GM18505 (cell line): ENCODE measurements at regions not wholly inside any gene's neighbourhood (a gene's known extent, or its start where the extent isn't known, plus 50 kb on each side); places are given as distances from the start of the nearest gene placed in this dataset.

ENCODE experiments used
- ATAC-seq: cut with Tn5 transposase; IDR thresholded peaks from one replicate; pipeline ENCODE4 v1.9.1; 2021; ENCODE audit not compliant: unreplicated experiment
- POLR2A ChIP-seq: IDR thresholded peaks from 4 replicates; pipeline ENCODE4 v1.6.1; 2011; ENCODE audit warnings: borderline replicate concordance; ENCODE audit not compliant: insufficient read depth, insufficient read length; ENCODE audit errors: extremely low read depth

DNA sequence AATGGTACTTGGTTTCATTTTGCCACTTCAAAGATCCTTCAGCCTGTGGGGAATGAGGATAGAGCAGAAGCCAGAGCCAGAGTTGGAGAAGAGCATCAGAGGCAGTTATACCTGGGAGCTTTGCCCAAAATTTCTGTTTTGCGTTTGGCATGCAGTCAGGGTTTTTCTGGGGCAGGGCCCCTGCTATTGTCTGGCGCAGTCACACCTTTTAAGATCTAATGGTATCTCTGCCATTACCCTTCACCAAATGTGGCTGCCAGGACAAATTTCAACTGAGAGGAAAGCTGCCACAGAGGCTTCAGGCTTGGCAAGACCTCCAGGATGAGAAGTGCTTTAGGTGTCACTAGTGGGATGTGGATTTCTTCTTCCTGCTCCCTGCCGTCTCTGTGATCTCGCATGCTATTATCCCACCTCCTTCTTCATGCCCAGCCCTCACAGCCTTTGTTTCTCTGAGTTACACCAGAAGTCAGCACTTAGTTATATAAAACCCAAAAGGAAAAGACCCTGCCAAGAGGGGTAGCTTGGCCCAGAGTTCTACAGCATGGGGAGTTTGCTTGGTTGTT, 357.0 kb downstream of the TLE4 start:
- no peak for ATAC-seq
- TF ChIP-seq POLR2A = no peak

- no peak for TF ChIP-seq POLR2A
- no peak for ATAC-seq
Observed at GRCh38 chr9:79925326-79925725, 353.6 kb downstream of the TLE4 start.

GRCh38 chr9:79924836-79925235, 353.1 kb downstream of the TLE4 start:
- no peak for ATAC-seq
- no peak for TF ChIP-seq POLR2A

GRCh38 chr9:79917421-79917820, 345.7 kb downstream of the TLE4 start:
- no peak for TF ChIP-seq POLR2A

DNA sequence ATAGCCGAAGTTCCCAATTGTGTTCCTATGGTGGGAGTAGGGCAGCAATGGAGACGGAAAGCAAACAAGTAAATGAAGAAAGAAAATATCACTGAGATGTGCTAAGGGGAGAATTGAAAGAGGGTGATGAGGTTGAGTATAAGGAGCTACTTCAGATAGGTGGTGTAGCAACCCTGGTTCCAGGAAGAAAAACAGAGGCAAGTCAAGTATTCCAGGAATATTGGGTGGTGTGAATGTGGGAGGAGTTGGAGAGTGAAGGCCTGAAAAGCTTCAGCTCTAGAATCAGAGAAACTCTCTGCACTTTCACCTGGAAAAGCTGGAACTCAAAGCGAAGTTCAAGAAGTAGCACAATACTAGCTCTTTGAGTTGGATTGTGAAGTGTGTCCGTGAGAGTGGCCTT, 342.1 kb downstream of the TLE4 start:
- TF ChIP-seq POLR2A = no peak
- ATAC-seq = no peak

More at GRCh38 chr9:79917421-79917820, 345.7 kb downstream of the TLE4 start:
- ATAC-seq = no peak

GRCh38 chr9:79912318-79913070, 340.7 kb downstream of the TLE4 start:
- no peak for ATAC-seq
- no peak for TF ChIP-seq POLR2A

DNA sequence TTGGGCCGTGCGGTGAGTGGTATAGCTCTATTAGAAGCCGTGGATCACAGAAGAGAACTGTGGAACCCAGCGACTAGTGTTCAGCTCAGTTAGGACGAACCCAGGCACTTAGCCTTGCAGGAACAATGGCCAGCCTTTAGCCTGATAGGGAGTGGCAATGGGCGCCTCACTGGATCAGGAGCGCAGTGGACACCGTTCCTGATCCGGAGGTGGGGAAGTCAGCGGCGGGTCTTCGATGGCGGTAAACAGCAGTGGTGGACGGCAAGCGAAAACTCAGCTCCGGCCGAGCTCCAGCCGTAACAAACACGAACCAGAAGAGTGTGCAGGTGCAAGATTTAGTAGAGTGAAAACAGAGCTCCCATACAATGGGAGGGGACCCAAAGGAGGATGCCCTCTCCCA, 340.0 kb downstream of the TLE4 start:
- ATAC-seq = no peak
- TF ChIP-seq POLR2A = no peak

- ATAC-seq = no peak
- no peak for TF ChIP-seq POLR2A
Observed at GRCh38 chr9:79902825-79903600, 331.2 kb downstream of the TLE4 start.

- no peak for ATAC-seq
Observed at GRCh38 chr9:79900754-79901153, 329.0 kb downstream of the TLE4 start.

GRCh38 chr9:79896390-79896980, 324.7 kb downstream of the TLE4 start:
- TF ChIP-seq POLR2A = no peak
- no peak for ATAC-seq

More at GRCh38 chr9:79900754-79901153, 329.0 kb downstream of the TLE4 start:
- no peak for TF ChIP-seq POLR2A

DNA sequence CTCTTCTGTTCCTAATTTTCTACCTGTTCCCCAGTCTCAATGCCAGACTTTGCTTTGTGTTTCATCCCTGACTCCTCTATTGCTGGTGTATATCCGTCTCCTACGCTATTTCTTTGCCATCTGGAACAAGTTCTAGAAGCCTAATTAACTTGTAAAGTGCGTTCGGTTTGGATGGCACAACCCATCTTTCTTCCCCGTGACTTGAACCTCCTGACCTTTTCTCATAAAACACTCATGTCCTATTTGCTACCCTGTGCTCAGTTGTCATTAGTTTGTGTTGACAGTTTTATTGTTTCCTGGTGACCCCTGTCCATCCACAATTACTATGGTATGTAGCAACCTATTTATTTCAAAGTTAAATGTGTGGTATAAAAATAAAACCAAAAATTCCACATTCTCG, 323.5 kb downstream of the TLE4 start:
- ATAC-seq = no peak
- TF ChIP-seq POLR2A = no peak

- ATAC-seq = no peak
- no peak for TF ChIP-seq POLR2A
Observed at GRCh38 chr9:79889369-79889768, 317.6 kb downstream of the TLE4 start.

GRCh38 chr9:79885093-79885857, 313.5 kb downstream of the TLE4 start:
- no peak for TF ChIP-seq POLR2A
- no peak for ATAC-seq
